CD4-positive, alpha-beta T cell treated with Interleukin-4 for 1 hour (primary cell): ENCODE measurements at regions not wholly inside any gene's neighbourhood (a gene's known extent, or its start where the extent isn't known, plus 50 kb on each side); places are given as distances from the start of the nearest gene placed in this dataset.

Source experiments
- DNase-seq, 2 donors: peaks; one replicate each; pipeline ENCODE4 v3.0.0-alpha.2; 2020 to 2022

DNA sequence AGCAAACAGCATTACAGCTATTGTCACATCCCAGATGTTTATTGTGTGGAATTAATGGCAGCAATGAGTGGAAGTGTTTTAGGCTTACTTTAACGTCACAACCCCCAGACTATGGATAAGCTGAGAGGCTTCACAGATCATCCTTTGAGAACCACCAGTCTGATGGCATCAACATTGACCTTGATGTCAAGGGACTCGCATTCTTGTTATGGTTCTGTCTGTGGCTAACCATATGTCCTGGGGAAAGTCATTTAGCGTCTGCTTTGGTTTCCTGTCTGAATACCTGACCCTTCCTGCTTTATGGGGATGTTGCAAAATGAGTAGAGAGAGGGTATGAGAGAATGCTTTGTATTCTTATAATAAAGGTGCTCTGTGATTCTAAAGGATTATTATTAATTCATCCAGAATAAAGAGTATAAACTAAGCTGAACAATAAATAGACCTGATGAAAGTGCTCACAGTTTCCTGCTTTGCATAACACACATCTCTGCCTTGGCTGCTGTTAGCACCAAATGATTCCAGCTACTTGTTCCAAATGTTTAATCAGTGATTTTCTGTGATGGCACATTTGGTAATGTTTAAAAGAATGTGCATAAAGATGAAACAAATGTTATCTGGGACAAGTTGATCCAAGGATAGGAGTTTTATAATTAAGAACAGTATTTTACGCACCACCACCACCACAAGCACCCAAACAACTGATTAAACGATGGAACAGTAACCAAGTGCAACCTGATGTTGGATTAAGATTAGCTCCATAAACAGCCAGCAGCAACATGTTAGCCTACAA, 116.9 kb upstream of the LRIG3 start:
- no peak for DNase-seq

DNA sequence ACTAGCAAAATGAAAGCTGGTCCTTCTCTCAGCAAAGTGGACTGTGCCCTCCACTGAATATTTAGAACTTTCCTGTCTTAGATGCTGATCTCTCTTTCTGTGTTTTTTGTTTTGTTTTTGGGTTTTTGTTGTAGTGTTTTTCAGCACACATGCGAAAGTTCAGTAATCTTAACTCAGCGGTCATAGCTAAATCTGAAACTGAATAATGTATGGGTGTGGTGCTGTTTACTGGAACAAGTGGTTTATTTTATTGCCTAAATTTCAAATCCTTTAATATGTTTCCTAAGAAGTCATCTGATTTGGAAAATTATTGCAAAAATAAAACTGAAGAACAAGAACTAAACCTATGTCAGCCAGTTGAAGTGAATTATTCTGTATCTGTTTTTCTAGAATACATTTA, 116.0 kb upstream of the LRIG3 start:
- no peak for DNase-seq

- DNase-seq = no peak
These were observed 111.0 kb upstream of the LRIG3 start for GRCh38 chr12:59031313-59031712.

GRCh38 chr12:59030415-59030814, 110.1 kb upstream of the LRIG3 start:
- no peak for DNase-seq

- no peak for DNase-seq
These were observed 106.9 kb upstream of the LRIG3 start for GRCh38 chr12:59027199-59027598.

- DNase-seq = no peak
These were observed 103.6 kb upstream of the LRIG3 start for GRCh38 chr12:59023861-59024424.

- no peak for DNase-seq
These were observed 100.0 kb upstream of the LRIG3 start for GRCh38 chr12:59020073-59020946.

GRCh38 chr12:59014885-59015284, 94.6 kb upstream of the LRIG3 start:
- no peak for DNase-seq

DNA sequence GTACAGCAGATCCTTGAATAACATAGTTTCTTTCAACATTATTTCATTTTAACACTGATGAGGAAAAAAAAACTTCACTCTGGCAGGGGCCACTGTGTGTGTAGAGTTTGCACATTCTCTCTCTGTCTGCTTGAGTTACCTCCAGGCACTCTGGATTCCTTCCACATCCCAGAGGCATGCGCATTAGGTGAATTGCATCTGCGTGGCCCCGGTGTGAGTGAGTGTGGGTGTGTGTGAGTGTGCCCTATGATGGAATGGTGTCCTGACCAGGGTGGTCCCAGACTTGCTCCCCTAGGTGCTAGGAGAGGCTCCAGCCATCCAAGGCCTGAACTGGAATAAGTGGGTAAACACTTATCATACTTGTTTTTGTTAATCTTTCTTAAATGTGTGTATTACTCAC, 90.6 kb upstream of the LRIG3 start:
- DNase-seq = no peak

- DNase-seq = no peak
These were observed 89.8 kb upstream of the LRIG3 start for GRCh38 chr12:59010118-59010517.

DNA sequence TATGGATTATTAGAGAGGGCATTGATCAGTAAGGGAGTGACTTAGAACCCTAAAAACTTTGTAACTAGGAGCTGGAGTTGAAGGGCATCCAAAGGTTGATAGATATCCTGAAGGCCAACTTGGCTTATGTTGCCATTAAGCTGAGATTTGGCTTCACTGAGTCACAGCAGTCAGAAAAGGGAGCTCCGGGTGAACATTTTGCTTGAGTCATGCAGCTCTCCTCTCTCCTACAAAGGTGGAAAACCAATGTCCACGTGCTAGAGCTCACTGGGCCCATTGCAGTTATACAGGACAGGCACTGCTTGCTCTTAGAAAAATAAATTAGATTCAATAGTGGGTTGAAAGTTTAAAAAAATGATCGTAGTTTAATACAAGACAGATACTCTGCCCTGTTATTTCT, 87.3 kb upstream of the LRIG3 start:
- no peak for DNase-seq

- DNase-seq = no peak
These were observed 85.1 kb upstream of the LRIG3 start for GRCh38 chr12:59005193-59005955.

- DNase-seq = no peak
These were observed 84.2 kb upstream of the LRIG3 start for GRCh38 chr12:59004456-59004855.

GRCh38 chr12:58995666-58996363, 75.5 kb upstream of the LRIG3 start:
- DNase-seq = no peak

DNA sequence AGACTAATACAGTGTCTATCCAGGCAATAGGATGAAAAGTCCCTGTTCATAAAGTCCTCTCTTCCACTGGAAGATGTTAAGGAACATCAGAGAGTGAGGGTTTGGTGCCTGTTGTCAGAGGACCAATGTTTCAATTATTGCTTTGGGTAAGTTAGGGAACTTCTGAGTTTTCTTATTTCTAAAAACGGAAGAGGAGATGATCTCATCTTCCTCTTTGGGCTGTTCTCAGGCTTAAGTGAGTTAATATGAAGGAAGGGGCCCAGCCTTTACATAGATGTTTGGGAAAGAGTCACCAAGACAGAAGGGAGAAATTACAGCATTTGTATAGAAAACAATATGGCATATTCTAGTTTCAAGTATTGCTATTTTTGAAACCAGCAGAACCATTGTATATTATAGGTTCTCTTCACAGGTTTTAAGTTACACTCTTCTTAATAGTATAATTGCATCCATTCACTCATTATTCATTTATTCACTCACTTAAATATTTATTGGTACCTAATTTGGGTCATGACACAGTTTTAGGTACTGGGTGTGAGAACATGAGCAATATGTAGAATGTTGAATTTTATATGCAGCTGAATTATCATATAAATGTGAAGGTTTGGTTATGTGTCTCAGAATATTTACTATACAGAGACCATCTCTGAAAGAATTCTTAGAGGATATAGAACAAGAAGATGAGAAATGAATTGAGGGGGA, 68.5 kb upstream of the LRIG3 start:
- no peak for DNase-seq

- DNase-seq = no peak
These were observed 61.7 kb upstream of the LRIG3 start for GRCh38 chr12:58981961-58982360.

DNA sequence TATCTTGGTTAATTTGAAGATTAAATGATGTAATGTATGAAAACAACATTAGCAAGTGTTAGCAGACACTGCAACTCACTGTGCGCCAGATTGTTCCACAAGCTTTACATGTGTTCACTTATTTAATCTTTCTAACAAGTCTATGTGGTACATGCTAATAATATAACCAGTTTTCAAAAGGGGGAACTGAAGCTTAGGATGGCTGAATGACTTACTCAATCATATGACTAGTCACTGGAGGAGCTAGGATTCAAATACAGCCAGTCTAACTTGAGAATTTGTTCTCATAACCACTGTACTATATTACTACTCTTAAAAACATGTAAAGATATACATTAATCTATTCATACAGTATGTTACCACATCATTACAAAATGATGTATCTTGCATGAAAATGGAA, 60.5 kb upstream of the LRIG3 start:
- DNase-seq = no peak

DNA sequence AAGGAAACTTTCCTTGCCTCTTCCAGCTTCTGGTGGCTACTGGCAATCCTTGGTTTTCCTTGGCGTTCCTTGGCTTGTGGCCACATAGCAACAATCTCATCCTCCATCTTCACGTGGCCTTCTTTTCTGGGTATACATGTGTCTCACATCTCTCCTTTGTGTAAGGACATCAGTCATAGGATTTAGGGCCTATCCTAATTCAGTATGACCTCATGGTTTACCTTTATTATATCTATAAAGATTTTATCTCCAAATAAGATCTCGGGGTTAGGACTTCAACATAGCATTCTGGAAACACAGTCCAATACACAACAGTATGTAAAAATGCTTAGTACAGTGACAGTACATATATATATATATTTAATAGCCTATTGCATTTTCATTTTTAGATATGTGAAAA, 58.4 kb upstream of the LRIG3 start:
- DNase-seq = no peak

DNA sequence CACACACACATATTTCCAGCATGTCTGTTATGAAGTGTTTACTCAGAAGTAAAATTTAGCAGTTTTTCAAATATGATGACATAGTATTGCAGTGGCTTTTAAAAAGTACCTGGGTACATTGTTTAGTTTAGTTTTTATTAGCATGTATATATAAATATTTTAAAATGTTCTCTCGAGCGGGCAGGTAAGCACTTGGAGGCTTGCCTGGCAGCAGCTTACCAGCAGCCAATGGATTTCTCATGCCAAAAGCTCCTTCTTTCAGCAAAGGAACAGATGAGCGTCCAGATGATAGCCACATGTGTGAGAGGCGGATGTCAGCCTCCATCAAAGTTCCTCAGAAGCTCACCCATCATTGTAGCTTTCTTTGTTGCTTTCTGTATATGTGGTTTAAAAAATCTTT, 57.2 kb upstream of the LRIG3 start:
- no peak for DNase-seq

- no peak for DNase-seq
These were observed 55.8 kb upstream of the LRIG3 start for GRCh38 chr12:58976146-58976545.
